ENCODE measurements at regions not wholly inside any gene's neighbourhood (a gene's known extent, or its start where the extent isn't known, plus 50 kb on each side); places are given as distances from the start of the nearest gene placed in this dataset.
"Not testable (repeated sequence)": the region's sequence is repeated elsewhere in the genome, so short reads cannot be mapped to it uniquely, and the experiment has no call there.

GRCh38 chr12:91455321-91455720 lies 272.7 kb upstream of the DCN start:
- Histone ChIP-seq H3K4me1 (ENCODE audit: insufficient read depth, insufficient read length) (no peaks in the 10 kb centered on the region), H3K36me3 (ENCODE audit: insufficient read depth, insufficient read length, low read length) (no peaks in the 10 kb centered on the region), H3K9ac (ENCODE audit: insufficient read length, low read depth) (no peak overlapping the region), H3K4me3 (ENCODE audit: insufficient read length, low read depth) (no peak overlapping the region), H3K27me3 (ENCODE audit: insufficient read depth, insufficient read length) (no peaks in the 10 kb centered on the region), H3K9me3 (ENCODE audit: insufficient read depth, low read length) (no peaks in the 10 kb centered on the region)
- no peak for DNase-seq (ENCODE audit: low read depth, low spot score)
- TF ChIP-seq YY1 (IDR thresholded peaks at IDR 0.05; ENCODE audit: insufficient read depth, insufficient read length) = no peak
- no peak for TF ChIP-seq ZNF274 (IDR thresholded peaks at IDR 0.05; ENCODE audit: low read depth, low read length)
- TF ChIP-seq SUZ12 (IDR thresholded peaks at IDR 0.05; ENCODE audit: extremely low read depth, insufficient read depth, insufficient read length) = no peak

GRCh38 chr12:91454179-91454578 lies 271.6 kb upstream of the DCN start:
- Histone ChIP-seq H3K4me3 (ENCODE audit: insufficient read length, low read depth) (no peak overlapping the region), H3K9ac (ENCODE audit: insufficient read length, low read depth) (no peak overlapping the region), H3K4me1 (ENCODE audit: insufficient read depth, insufficient read length) (no peaks in the 10 kb centered on the region), H3K36me3 (ENCODE audit: insufficient read depth, insufficient read length, low read length) (no peaks in the 10 kb centered on the region), H3K9me3 (ENCODE audit: insufficient read depth, low read length) (no peaks in the 10 kb centered on the region), H3K27me3 (ENCODE audit: insufficient read depth, insufficient read length) (no peaks in the 10 kb centered on the region)
- no peak for TF ChIP-seq YY1 (IDR thresholded peaks at IDR 0.05; ENCODE audit: insufficient read depth, insufficient read length)
- no peak for TF ChIP-seq SUZ12 (IDR thresholded peaks at IDR 0.05; ENCODE audit: extremely low read depth, insufficient read depth, insufficient read length)
- TF ChIP-seq ZNF274 (IDR thresholded peaks at IDR 0.05; ENCODE audit: low read depth, low read length) = no peak
- no peak for DNase-seq (ENCODE audit: low read depth, low spot score)

- H3K27me3 ChIP-seq (ENCODE audit: insufficient read depth, insufficient read length); H3K36me3 ChIP-seq (ENCODE audit: insufficient read depth, insufficient read length, low read length); DNase-seq (ENCODE audit: low read depth, low spot score); H3K9ac ChIP-seq (ENCODE audit: insufficient read length, low read depth); H3K4me3 ChIP-seq (ENCODE audit: insufficient read length, low read depth); H3K9me3 ChIP-seq (ENCODE audit: insufficient read depth, low read length); H3K4me1 ChIP-seq (ENCODE audit: insufficient read depth, insufficient read length): not testable (repeated sequence)
These were observed 269.8 kb upstream of the DCN start for GRCh38 chr12:91452464-91452863.

DNA sequence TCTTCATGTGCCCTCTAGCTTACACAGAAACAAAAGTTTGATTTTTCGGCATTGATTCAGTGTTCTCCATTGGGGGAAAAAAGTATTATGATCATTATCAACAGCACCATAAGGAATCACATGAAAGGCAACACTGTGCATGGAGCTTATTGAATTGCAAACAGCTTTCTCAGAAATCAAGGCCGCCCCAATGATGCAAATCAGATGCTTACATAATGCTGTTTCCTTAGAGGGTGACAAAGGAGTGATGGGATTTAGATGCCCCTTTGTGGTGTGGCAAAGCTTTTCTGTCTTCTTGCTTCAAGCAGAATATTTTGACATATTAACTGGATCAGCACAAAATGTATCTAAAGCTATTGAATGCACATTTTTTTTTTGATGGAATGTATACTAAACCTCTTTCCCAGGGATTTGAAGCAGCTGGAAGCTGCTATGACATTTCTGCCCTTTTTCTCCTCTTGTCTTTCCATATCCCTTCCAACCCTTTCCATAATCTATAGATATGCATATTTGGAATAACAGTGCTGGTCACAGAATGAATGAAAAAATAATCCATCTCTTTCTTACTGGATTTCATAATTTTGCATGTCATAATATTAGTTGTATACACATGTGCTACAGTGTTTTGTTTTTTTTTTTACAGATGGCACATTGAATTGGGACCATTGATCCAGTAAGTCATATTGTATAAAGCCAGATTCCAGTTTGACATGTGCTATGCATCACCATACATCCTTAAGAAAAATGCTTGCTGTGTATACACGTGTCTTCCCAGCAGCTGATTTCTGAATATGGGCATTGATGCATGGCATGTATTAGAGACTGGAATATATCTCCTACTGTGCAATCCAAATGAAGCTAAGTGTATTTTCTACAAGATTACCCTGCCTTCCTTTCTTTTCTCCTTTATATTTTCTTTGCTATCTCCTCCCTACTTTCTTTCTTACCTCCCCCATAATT lies 259.7 kb upstream of the DCN start:
- no peaks in the 10 kb centered on the region for H3K27me3 ChIP-seq (ENCODE audit: insufficient read depth, insufficient read length)
- H3K9ac ChIP-seq (ENCODE audit: insufficient read length, low read depth) = no peak overlapping the region
- H3K4me3 ChIP-seq (ENCODE audit: insufficient read length, low read depth) = no peak overlapping the region
- H3K36me3 ChIP-seq (ENCODE audit: insufficient read depth, insufficient read length, low read length) = no peaks in the 10 kb centered on the region
- H3K9me3 ChIP-seq (ENCODE audit: insufficient read depth, low read length) = no peaks in the 10 kb centered on the region
- no peaks in the 10 kb centered on the region for H3K4me1 ChIP-seq (ENCODE audit: insufficient read depth, insufficient read length)
- TF ChIP-seq YY1 (IDR thresholded peaks at IDR 0.05; ENCODE audit: insufficient read depth, insufficient read length) (no peak), ZNF274 (IDR thresholded peaks at IDR 0.05; ENCODE audit: low read depth, low read length) (no peak), SUZ12 (IDR thresholded peaks at IDR 0.05; ENCODE audit: extremely low read depth, insufficient read depth, insufficient read length) (no peak)
- no peak for DNase-seq (ENCODE audit: low read depth, low spot score)

DNA sequence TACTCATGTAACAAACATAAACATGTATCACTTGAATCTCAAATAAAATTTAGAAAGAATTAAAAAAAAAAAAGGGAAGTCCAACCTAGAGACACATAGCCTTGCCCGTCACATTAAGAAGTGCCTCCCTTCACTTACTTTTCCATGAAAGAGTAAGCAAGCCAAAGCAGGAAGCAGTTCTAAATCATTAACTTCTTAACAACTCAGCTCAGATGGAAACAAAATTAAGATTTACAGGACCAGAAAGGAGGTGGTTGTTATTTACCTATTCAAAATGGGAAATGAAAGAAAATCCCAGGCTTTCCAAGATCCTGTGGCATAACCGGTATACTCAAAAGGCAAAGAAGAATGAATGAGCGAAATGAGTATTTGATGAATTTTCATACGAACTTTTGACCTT lies 258.6 kb upstream of the DCN start:
- TF ChIP-seq ZNF274 (IDR thresholded peaks at IDR 0.05; ENCODE audit: low read depth, low read length) (no peak), SUZ12 (IDR thresholded peaks at IDR 0.05; ENCODE audit: extremely low read depth, insufficient read depth, insufficient read length) (no peak), YY1 (IDR thresholded peaks at IDR 0.05; ENCODE audit: insufficient read depth, insufficient read length) (no peak)
- Histone ChIP-seq H3K9ac (ENCODE audit: insufficient read length, low read depth) (no peak overlapping the region), H3K4me3 (ENCODE audit: insufficient read length, low read depth) (no peak overlapping the region), H3K27me3 (ENCODE audit: insufficient read depth, insufficient read length) (no peaks in the 10 kb centered on the region), H3K36me3 (ENCODE audit: insufficient read depth, insufficient read length, low read length) (no peaks in the 10 kb centered on the region), H3K9me3 (ENCODE audit: insufficient read depth, low read length) (no peaks in the 10 kb centered on the region), H3K4me1 (ENCODE audit: insufficient read depth, insufficient read length) (no peaks in the 10 kb centered on the region)
- DNase-seq (ENCODE audit: low read depth, low spot score) = no peak

DNA sequence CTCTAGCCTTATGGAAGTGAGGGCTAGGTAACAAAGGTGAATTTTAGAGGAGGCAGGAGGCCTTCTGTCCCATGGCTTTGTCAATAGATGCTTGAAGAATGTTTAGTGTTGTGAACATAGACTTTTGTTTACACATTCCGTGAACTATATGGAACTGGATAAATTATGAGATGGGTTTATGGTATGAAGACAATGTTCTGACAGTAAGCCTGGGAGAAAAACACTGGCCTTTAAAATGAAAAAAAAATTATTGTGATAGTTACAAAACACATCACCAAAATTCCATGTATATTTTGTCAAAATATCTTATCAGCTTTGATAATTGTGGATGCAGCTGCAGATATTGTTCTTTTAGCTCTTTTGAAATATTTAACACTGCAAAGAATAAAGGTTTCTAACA lies 251.5 kb upstream of the DCN start:
- no peaks in the 10 kb centered on the region for H3K36me3 ChIP-seq (ENCODE audit: insufficient read depth, insufficient read length, low read length)
- no peaks in the 10 kb centered on the region for H3K9me3 ChIP-seq (ENCODE audit: insufficient read depth, low read length)
- H3K27me3 ChIP-seq (ENCODE audit: insufficient read depth, insufficient read length) = no peaks in the 10 kb centered on the region
- no peak overlapping the region for H3K4me3 ChIP-seq (ENCODE audit: insufficient read length, low read depth)
- no peak for DNase-seq (ENCODE audit: low read depth, low spot score)
- TF ChIP-seq ZNF274 (IDR thresholded peaks at IDR 0.05; ENCODE audit: low read depth, low read length) = no peak
- no peaks in the 10 kb centered on the region for H3K4me1 ChIP-seq (ENCODE audit: insufficient read depth, insufficient read length)
- H3K9ac ChIP-seq (ENCODE audit: insufficient read length, low read depth) = no peak overlapping the region

DNA sequence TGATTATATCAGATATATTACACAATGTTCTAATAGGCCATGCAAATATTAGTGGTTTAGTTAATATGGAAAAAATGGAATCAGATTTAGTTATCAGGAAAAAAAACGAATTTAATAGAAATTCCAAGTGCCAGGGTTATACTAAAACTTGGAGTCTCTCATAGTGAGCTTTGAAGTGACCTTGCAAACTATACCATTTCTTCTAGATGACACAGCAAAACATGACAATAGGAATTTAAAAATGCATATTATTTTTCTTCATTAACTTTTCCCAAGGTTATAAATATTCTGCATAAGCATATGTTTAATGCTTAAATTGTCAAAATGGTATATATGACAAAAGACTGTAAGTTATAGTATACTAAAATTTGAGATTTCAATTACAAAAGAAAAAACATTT lies 250.1 kb upstream of the DCN start:
- Histone ChIP-seq H3K36me3 (ENCODE audit: insufficient read depth, insufficient read length, low read length) (no peaks in the 10 kb centered on the region), H3K9me3 (ENCODE audit: insufficient read depth, low read length) (no peaks in the 10 kb centered on the region), H3K27me3 (ENCODE audit: insufficient read depth, insufficient read length) (no peaks in the 10 kb centered on the region), H3K9ac (ENCODE audit: insufficient read length, low read depth) (no peak overlapping the region), H3K4me1 (ENCODE audit: insufficient read depth, insufficient read length) (no peaks in the 10 kb centered on the region), H3K4me3 (ENCODE audit: insufficient read length, low read depth) (no peak overlapping the region)
- no peak for TF ChIP-seq YY1 (IDR thresholded peaks at IDR 0.05; ENCODE audit: insufficient read depth, insufficient read length)
- DNase-seq (ENCODE audit: low read depth, low spot score) = no peak
